Transverse colon (tissue), 4 donors: ENCODE measurements at regions not wholly inside any gene's neighbourhood (a gene's known extent, or its start where the extent isn't known, plus 50 kb on each side); places are given as distances from the start of the nearest gene placed in this dataset.

Experiments
- CTCF ChIP-seq, 5 experiments: fragments of 200-600 bp in 3 of 5; fragments of 450-650 bp in 2 of 5; sonication (generic) in 3 of 5; IDR thresholded peaks; 1 replicate in 2 of 5; 2 replicates in 3 of 5; pipeline ENCODE4 v1.5.1; 2016 to 2017; ENCODE audit warnings: antibody characterized with exemption in 5 of 5, inconsistent platforms in 3 of 5, mild to moderate bottlenecking in 2 of 5, moderate library complexity in 1 of 5
- EP300 ChIP-seq: sonication (generic); formaldehyde crosslinking; IDR thresholded peaks from one replicate; pipeline ENCODE4 v1.6.1; 2017; ENCODE audit warnings: antibody characterized with exemption, low read depth
- POLR2A ChIP-seq: fragments of 450-650 bp; IDR thresholded peaks from one replicate; pipeline ENCODE4 v1.6.1; 2016; ENCODE audit warnings: antibody characterized with exemption, mild to moderate bottlenecking, moderate library complexity
- POLR2AphosphoS5 ChIP-seq, 3 donors: sonication (generic); formaldehyde crosslinking; IDR thresholded peaks; one replicate each; pipeline ENCODE4 v1.6.1; 2016; ENCODE audit warnings: antibody characterized with exemption in 3 of 3

DNA sequence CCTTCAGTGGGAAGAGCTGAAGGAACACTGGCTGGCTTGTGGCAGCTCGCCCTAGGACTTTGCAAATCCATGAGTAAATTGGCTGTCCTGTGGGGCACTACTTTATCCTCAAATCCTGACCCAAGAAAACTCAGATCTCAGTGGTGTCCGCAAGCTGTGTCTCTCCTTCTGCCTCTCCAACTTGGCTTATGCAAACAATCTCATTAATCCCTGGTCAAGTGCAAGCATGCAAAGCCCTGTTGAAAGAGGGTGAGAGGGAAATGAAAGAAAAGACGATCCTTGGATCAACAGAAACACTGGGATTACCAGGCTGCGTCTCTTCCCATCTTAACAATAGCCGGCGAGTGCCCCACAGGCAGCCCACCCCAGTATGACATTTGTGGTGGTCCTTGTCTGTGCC is 901.6 kb downstream of the BCL11B start:
- TF ChIP-seq CTCF (IDR thresholded peaks at IDR 0.05) (no peak), POLR2A (no peak), POLR2AphosphoS5 (IDR thresholded peaks at IDR 0.05) (no peak), EP300 (no peak)
